HG03457 (cell line): ENCODE measurements at regions not wholly inside any gene's neighbourhood (a gene's known extent, or its start where the extent isn't known, plus 50 kb on each side); places are given as distances from the start of the nearest gene placed in this dataset.

Source experiments
- ATAC-seq: cut with Tn5 transposase; IDR thresholded peaks from one replicate; pipeline ENCODE4 v1.9.1; 2021; ENCODE audit warnings: moderate number of reproducible peaks; ENCODE audit not compliant: unreplicated experiment

GRCh38 chr2:41899189-41899588 is 148.6 kb upstream of the PKDCC start:
- ATAC-seq, result no peak

- ATAC-seq, result no peak
Observed at GRCh38 chr2:41900101-41900577, 147.7 kb upstream of the PKDCC start.

GRCh38 chr2:41902897-41903296 is 144.9 kb upstream of the PKDCC start:
- ATAC-seq, result no peak

- no peak for ATAC-seq
Observed at GRCh38 chr2:41903474-41904135, 144.2 kb upstream of the PKDCC start.

- ATAC-seq, result no peak
Observed at GRCh38 chr2:41904459-41904858, 143.4 kb upstream of the PKDCC start.

- ATAC-seq, result no peak
Observed at GRCh38 chr2:41905597-41906337, 142.1 kb upstream of the PKDCC start.

- no peak for ATAC-seq
Observed at GRCh38 chr2:41906338-41906725, 141.5 kb upstream of the PKDCC start.

- no peak for ATAC-seq
Observed at GRCh38 chr2:41907141-41907540, 140.7 kb upstream of the PKDCC start.

GRCh38 chr2:41907771-41908207 is 140.0 kb upstream of the PKDCC start:
- ATAC-seq, result no peak

- ATAC-seq, result no peak
Observed at GRCh38 chr2:41908349-41908748, 139.5 kb upstream of the PKDCC start.

- ATAC-seq, result no peak
Observed at GRCh38 chr2:41909584-41909983, 138.2 kb upstream of the PKDCC start.

GRCh38 chr2:41910126-41910525 is 137.7 kb upstream of the PKDCC start:
- no peak for ATAC-seq

GRCh38 chr2:41911033-41911432 is 136.8 kb upstream of the PKDCC start:
- no peak for ATAC-seq

- no peak for ATAC-seq
Observed at GRCh38 chr2:41912337-41912736, 135.5 kb upstream of the PKDCC start.

- ATAC-seq, result no peak
Observed at GRCh38 chr2:41912776-41913175, 135.0 kb upstream of the PKDCC start.

GRCh38 chr2:41913311-41913710 is 134.5 kb upstream of the PKDCC start:
- no peak for ATAC-seq

GRCh38 chr2:41913921-41914609 is 133.8 kb upstream of the PKDCC start:
- no peak for ATAC-seq

- ATAC-seq, result no peak
Observed at GRCh38 chr2:41914936-41915335, 132.9 kb upstream of the PKDCC start.

GRCh38 chr2:41916177-41916576 is 131.6 kb upstream of the PKDCC start:
- ATAC-seq, result no peak

- ATAC-seq, result no peak
Observed at GRCh38 chr2:41917587-41917986, 130.2 kb upstream of the PKDCC start.

- no peak for ATAC-seq
Observed at GRCh38 chr2:41919135-41919534, 128.7 kb upstream of the PKDCC start.

GRCh38 chr2:41920181-41920580 is 127.6 kb upstream of the PKDCC start:
- no peak for ATAC-seq
